A673 (cell line): ENCODE measurements at regions not wholly inside any gene's neighbourhood (a gene's known extent, or its start where the extent isn't known, plus 50 kb on each side); places are given as distances from the start of the nearest gene placed in this dataset.

ENCODE experiments used
- EZH2 ChIP-seq: fragments of 200-600 bp; sonication (generic); IDR thresholded peaks from 2 replicates; pipeline ENCODE4 v1.6.1; 2017; ENCODE audit warnings: borderline replicate concordance, low read depth, mild to moderate bottlenecking, mixed read lengths, antibody characterized with exemption, low read length; ENCODE audit not compliant: poor library complexity, severe bottlenecking
- TF ChIP-seq, protein P1 (sequence below): fragments of 300-800, 200-600 bp; sonication (generic); conservative IDR thresholded peaks from 2 replicates; pipeline ENCODE4 v1.5.1; 2017; ENCODE audit warnings: low read depth, mild to moderate bottlenecking, antibody characterized with exemption, low read length, moderate library complexity, mixed read lengths

GRCh38 chrX:147476008-147476407 lies 435.7 kb upstream of the FMR1 start:
- TF ChIP-seq, protein P1, sequence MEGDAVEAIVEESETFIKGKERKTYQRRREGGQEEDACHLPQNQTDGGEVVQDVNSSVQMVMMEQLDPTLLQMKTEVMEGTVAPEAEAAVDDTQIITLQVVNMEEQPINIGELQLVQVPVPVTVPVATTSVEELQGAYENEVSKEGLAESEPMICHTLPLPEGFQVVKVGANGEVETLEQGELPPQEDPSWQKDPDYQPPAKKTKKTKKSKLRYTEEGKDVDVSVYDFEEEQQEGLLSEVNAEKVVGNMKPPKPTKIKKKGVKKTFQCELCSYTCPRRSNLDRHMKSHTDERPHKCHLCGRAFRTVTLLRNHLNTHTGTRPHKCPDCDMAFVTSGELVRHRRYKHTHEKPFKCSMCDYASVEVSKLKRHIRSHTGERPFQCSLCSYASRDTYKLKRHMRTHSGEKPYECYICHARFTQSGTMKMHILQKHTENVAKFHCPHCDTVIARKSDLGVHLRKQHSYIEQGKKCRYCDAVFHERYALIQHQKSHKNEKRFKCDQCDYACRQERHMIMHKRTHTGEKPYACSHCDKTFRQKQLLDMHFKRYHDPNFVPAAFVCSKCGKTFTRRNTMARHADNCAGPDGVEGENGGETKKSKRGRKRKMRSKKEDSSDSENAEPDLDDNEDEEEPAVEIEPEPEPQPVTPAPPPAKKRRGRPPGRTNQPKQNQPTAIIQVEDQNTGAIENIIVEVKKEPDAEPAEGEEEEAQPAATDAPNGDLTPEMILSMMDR: peak; percentile 46
- TF ChIP-seq EZH2: no peak
